Mammary epithelial cell (primary cell): ENCODE measurements at regions not wholly inside any gene's neighbourhood (a gene's known extent, or its start where the extent isn't known, plus 50 kb on each side); places are given as distances from the start of the nearest gene placed in this dataset.

Experiments used
- CTCF ChIP-seq, 2 donors: IDR thresholded peaks in 1 of 2; conservative IDR thresholded peaks in 1 of 2; 2 replicates each; pipeline ENCODE4 v1.5.1; 2011 to 2012; ENCODE audit warnings: inconsistent platforms in 2 of 2, low read length in 2 of 2, mild to moderate bottlenecking in 2 of 2, control low read depth in 1 of 2, low read depth in 1 of 2; ENCODE audit not compliant: insufficient read depth in 1 of 2; ENCODE audit errors: extremely low read depth in 1 of 2
- EZH2 ChIP-seq: IDR thresholded peaks from 2 replicates; pipeline ENCODE4 v1.6.1; 2012; ENCODE audit warnings: low read length, inconsistent platforms, borderline replicate concordance

DNA sequence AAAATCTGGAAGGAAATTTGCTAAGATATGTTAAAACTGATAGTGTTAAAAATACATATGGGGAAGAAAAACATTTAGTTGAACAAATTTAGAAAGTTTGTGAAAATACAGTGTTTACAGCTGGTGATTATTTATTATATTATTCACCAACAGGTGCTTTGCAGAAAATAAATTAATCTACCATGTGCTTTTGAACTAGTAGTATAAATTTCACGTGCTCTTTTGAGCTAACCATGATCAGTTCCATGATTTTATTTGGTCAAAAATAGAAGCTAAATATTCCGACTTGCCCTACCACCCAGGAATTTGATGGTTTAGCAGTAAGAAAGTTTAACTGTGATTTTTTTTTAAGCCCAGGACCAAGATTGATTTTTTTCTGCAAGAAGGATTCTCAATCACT, 113.3 kb downstream of the SPRY2 start:
- TF ChIP-seq CTCF (conservative IDR thresholded peaks at IDR 0.05 in 1 of 2, IDR thresholded peaks at IDR 0.05 in 1 of 2; ENCODE audit: extremely low read depth in 1 of 2, insufficient read depth in 1 of 2, low read depth in 1 of 2, low read length in 2 of 2) (no peak), EZH2 (no peak)
